ENCODE measurements at regions not wholly inside any gene's neighbourhood (a gene's known extent, or its start where the extent isn't known, plus 50 kb on each side); places are given as distances from the start of the nearest gene placed in this dataset.

DNA sequence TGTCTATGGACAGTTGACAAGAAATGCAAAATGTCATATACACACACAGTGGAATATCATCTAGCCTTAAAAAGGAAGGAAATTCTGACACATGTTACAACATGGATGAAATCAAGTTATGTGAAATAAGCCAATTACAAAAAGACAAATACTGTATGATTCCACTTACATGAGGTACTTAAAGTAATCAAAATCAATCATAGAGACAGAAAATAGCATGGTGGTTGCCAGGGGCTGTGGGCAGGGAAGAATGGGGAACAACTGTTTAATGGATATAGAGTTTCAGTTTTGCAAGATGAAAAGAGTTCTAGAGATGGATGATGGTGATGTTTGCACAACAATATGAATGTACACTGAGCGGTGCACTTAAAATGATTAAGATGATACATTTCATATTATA is 613.8 kb upstream of the ZNF385D start:
- Histone ChIP-seq H2AFZ (ENCODE audit: low read depth, low read length) (no peak overlapping the region), H3K9ac (replicated peaks; ENCODE audit: extremely low read depth, insufficient read depth, low read length) (no peak overlapping the region), H3K79me2 (ENCODE audit: control insufficient read depth, insufficient read depth, low read length) (no peaks in the 10 kb centered on the region), H3K4me2 (ENCODE audit: insufficient read depth, low read length) (no peak overlapping the region), H3K4me3 (replicated peaks in 1 of 3; ENCODE audit: insufficient read depth in 1 of 3, low read depth in 1 of 3, low read length in 3 of 3) (no peak overlapping the region), H3K9me3 (replicated peaks; ENCODE audit: control insufficient read depth, insufficient read depth, low read length) (no peaks in the 10 kb centered on the region), H3K4me1 (ENCODE audit: control insufficient read depth, extremely low read depth, insufficient read depth, low read length) (no peaks in the 10 kb centered on the region), H3K36me3 (ENCODE audit: control insufficient read depth in 2 of 2, extremely low read depth in 1 of 2, insufficient read depth in 2 of 2, low read length in 2 of 2) (no peaks in the 10 kb centered on the region), H3K27ac (ENCODE audit: insufficient read depth, low read depth, low read length) (no peak overlapping the region), H4K20me1 (replicated peaks; ENCODE audit: control insufficient read depth, extremely low read depth, insufficient read depth, low read length) (no peaks in the 10 kb centered on the region), H3K9me1 (replicated peaks; ENCODE audit: control insufficient read depth, extremely low read depth, insufficient read depth, low read length) (no peaks in the 10 kb centered on the region), H3K27me3 (ENCODE audit: control insufficient read depth in 2 of 2, insufficient read depth in 2 of 2, low read length in 2 of 2) (no peaks in the 10 kb centered on the region)
- ChIA-PET CTCF (no interaction called here), POLR2A (no interaction called here)
- intact Hi-C loops (cut with micrococcal nuclease): no loop called here
- dilution Hi-C loops (cut with MboI; ENCODE audit: extremely low pct_ligation_motif_present, low sequenced_read_pairs): no loop called here
- DNase-seq (ENCODE audit: low read depth, low spot score): no peak
- no peak for TF ChIP-seq EZH2 (IDR thresholded peaks at IDR 0.05; ENCODE audit: borderline replicate concordance, low read depth, low read length, severe bottlenecking)
- TF ChIP-seq, protein P1, sequence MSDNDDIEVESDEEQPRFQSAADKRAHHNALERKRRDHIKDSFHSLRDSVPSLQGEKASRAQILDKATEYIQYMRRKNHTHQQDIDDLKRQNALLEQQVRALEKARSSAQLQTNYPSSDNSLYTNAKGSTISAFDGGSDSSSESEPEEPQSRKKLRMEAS (IDR thresholded peaks at IDR 0.05; ENCODE audit: insufficient read depth, insufficient read length): no peak
- no peak for TF ChIP-seq JUN (IDR thresholded peaks at IDR 0.05; ENCODE audit: borderline replicate concordance, insufficient read depth, insufficient read length, low read depth)
- no peak for TF ChIP-seq MYC (IDR thresholded peaks at IDR 0.05; ENCODE audit: low read depth, low read length)
- TF ChIP-seq, protein P2, sequence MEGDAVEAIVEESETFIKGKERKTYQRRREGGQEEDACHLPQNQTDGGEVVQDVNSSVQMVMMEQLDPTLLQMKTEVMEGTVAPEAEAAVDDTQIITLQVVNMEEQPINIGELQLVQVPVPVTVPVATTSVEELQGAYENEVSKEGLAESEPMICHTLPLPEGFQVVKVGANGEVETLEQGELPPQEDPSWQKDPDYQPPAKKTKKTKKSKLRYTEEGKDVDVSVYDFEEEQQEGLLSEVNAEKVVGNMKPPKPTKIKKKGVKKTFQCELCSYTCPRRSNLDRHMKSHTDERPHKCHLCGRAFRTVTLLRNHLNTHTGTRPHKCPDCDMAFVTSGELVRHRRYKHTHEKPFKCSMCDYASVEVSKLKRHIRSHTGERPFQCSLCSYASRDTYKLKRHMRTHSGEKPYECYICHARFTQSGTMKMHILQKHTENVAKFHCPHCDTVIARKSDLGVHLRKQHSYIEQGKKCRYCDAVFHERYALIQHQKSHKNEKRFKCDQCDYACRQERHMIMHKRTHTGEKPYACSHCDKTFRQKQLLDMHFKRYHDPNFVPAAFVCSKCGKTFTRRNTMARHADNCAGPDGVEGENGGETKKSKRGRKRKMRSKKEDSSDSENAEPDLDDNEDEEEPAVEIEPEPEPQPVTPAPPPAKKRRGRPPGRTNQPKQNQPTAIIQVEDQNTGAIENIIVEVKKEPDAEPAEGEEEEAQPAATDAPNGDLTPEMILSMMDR (IDR thresholded peaks at IDR 0.05; ENCODE audit: extremely low read depth in 1 of 2, insufficient read depth in 1 of 2, low read depth in 1 of 2, low read length in 2 of 2): no peak
- FAIRE-seq: no peak
- BruUV-seq (replicated peaks): no TSS peak

DNA sequence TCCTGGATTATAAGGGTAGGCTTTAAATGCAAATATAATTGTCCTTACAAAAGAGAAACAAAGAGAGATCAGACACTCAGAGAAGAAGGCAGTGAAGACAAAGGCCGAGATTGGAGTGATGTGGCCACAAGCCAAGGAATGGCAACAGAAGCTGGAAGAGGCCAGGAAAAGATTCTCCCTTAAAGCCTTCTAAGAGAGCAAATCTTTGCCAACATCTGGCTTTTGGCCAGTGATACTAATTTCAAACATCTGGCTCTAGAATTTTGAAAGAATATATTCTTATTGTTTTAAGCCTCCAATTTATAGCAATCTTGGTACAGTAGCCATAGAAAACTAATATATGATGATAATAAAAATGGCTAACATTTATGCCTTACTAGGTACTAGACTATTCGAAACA is 615.8 kb upstream of the ZNF385D start:
- TF ChIP-seq EZH2 (IDR thresholded peaks at IDR 0.05; ENCODE audit: borderline replicate concordance, low read depth, low read length, severe bottlenecking): no peak
- TF ChIP-seq JUN (IDR thresholded peaks at IDR 0.05; ENCODE audit: borderline replicate concordance, insufficient read depth, insufficient read length, low read depth): no peak
- TF ChIP-seq, protein P2 (IDR thresholded peaks at IDR 0.05; ENCODE audit: extremely low read depth in 1 of 2, insufficient read depth in 1 of 2, low read depth in 1 of 2, low read length in 2 of 2): no peak
- TF ChIP-seq, protein P1 (IDR thresholded peaks at IDR 0.05; ENCODE audit: insufficient read depth, insufficient read length): no peak
- TF ChIP-seq POLR2A (IDR thresholded peaks at IDR 0.05; ENCODE audit: low read depth, low read length): no peak
- no peak for TF ChIP-seq POLR2AphosphoS5 (IDR thresholded peaks at IDR 0.05; ENCODE audit: insufficient read depth, low read depth, low read length)
- no peak for TF ChIP-seq FOS (IDR thresholded peaks at IDR 0.05; ENCODE audit: borderline replicate concordance, insufficient read depth, low read length)
- TF ChIP-seq GATA2 (IDR thresholded peaks at IDR 0.05; ENCODE audit: insufficient read depth, insufficient read length, low read depth, low read length): no peak
- no peak for TF ChIP-seq MYC (IDR thresholded peaks at IDR 0.05; ENCODE audit: low read depth, low read length)
- Histone ChIP-seq H3K27me3 (ENCODE audit: control insufficient read depth in 2 of 2, insufficient read depth in 2 of 2, low read length in 2 of 2) (no peaks in the 10 kb centered on the region), H3K9me3 (replicated peaks; ENCODE audit: control insufficient read depth, insufficient read depth, low read length) (no peaks in the 10 kb centered on the region), H3K4me3 (replicated peaks in 1 of 3; ENCODE audit: insufficient read depth in 1 of 3, low read depth in 1 of 3, low read length in 3 of 3) (no peak overlapping the region), H3K4me2 (ENCODE audit: insufficient read depth, low read length) (no peak overlapping the region), H2AFZ (ENCODE audit: low read depth, low read length) (no peak overlapping the region), H3K79me2 (ENCODE audit: control insufficient read depth, insufficient read depth, low read length) (no peaks in the 10 kb centered on the region), H3K4me1 (ENCODE audit: control insufficient read depth, extremely low read depth, insufficient read depth, low read length) (no peaks in the 10 kb centered on the region), H3K27ac (ENCODE audit: insufficient read depth, low read depth, low read length) (no peak overlapping the region), H4K20me1 (replicated peaks; ENCODE audit: control insufficient read depth, extremely low read depth, insufficient read depth, low read length) (no peaks in the 10 kb centered on the region), H3K9me1 (replicated peaks; ENCODE audit: control insufficient read depth, extremely low read depth, insufficient read depth, low read length) (no peaks in the 10 kb centered on the region), H3K9ac (replicated peaks; ENCODE audit: extremely low read depth, insufficient read depth, low read length) (no peak overlapping the region), H3K36me3 (ENCODE audit: control insufficient read depth in 2 of 2, extremely low read depth in 1 of 2, insufficient read depth in 2 of 2, low read length in 2 of 2) (no peaks in the 10 kb centered on the region)
- no TSS peak for BruUV-seq (replicated peaks)
- FAIRE-seq (no peak), DNase-seq (ENCODE audit: low read depth, low spot score) (no peak)
- intact Hi-C loops (cut with micrococcal nuclease) (no loop called here), dilution Hi-C loops (cut with MboI; ENCODE audit: extremely low pct_ligation_motif_present, low sequenced_read_pairs) (no loop called here)
- ChIA-PET CTCF (no interaction called here), POLR2A (no interaction called here)

All from endothelial cell of umbilical vein (primary cell).